ENCODE measurements at regions not wholly inside any gene's neighbourhood (a gene's known extent, or its start where the extent isn't known, plus 50 kb on each side); places are given as distances from the start of the nearest gene placed in this dataset.

- TF ChIP-seq, protein P1, sequence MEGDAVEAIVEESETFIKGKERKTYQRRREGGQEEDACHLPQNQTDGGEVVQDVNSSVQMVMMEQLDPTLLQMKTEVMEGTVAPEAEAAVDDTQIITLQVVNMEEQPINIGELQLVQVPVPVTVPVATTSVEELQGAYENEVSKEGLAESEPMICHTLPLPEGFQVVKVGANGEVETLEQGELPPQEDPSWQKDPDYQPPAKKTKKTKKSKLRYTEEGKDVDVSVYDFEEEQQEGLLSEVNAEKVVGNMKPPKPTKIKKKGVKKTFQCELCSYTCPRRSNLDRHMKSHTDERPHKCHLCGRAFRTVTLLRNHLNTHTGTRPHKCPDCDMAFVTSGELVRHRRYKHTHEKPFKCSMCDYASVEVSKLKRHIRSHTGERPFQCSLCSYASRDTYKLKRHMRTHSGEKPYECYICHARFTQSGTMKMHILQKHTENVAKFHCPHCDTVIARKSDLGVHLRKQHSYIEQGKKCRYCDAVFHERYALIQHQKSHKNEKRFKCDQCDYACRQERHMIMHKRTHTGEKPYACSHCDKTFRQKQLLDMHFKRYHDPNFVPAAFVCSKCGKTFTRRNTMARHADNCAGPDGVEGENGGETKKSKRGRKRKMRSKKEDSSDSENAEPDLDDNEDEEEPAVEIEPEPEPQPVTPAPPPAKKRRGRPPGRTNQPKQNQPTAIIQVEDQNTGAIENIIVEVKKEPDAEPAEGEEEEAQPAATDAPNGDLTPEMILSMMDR (conservative IDR thresholded peaks at IDR 0.05; ENCODE audit: low read depth, low read length): no peak
- no peak for TF ChIP-seq EZH2 (IDR thresholded peaks at IDR 0.05; ENCODE audit: borderline replicate concordance, low read depth, low read length, poor library complexity, severe bottlenecking)
These were observed 562.6 kb downstream of the CAAP1 start for GRCh38 chr9:26329974-26330373.

All from A673 (cell line).